ENCODE measurements at regions not wholly inside any gene's neighbourhood (a gene's known extent, or its start where the extent isn't known, plus 50 kb on each side); places are given as distances from the start of the nearest gene placed in this dataset.

DNA sequence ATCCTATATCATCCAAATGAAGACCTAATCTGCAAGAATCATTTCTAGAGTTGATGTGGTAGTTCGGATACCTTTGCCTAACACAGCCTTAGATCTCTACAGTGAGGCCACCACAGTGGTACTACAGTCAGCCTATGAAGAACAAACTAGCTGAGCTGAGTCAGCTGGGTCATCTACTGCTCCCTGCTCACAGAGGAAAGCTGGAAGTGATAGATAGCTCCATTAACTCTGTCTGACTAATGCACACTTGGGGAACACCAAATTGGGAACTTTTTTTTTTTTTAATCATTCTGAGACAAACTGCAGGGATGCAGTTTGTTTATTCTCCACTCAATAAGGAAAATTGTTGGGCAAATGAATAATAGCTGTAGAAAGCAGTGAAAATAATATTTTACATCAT lies 1160.6 kb downstream of the PCDH9 start:
- Histone ChIP-seq H4K8ac (ENCODE audit: low read depth in 2 of 2, low read length in 2 of 2) (no peak overlapping the region), H4K20me1 (ENCODE audit: insufficient read depth, low read length) (no peaks in the 10 kb centered on the region), H3K36me3 (ENCODE audit: control insufficient read depth, insufficient read depth, low read length) (no peaks in the 10 kb centered on the region), H3K4me3 (ENCODE audit: insufficient read depth, low read depth, low read length) (no peak overlapping the region), H2AFZ (replicated peaks; ENCODE audit: low read length, poor library complexity) (no peak overlapping the region), H3K27ac (ENCODE audit: insufficient read depth, low read length) (no peak overlapping the region), H3K79me1 (ENCODE audit: low read depth in 1 of 2, low read length in 2 of 2) (no peaks in the 10 kb centered on the region), H3K27me3 (ENCODE audit: control insufficient read depth, insufficient read depth, low read length) (no peaks in the 10 kb centered on the region), H4K5ac (ENCODE audit: low read depth, low read length) (no peak overlapping the region), H3K9me1 (ENCODE audit: insufficient read depth, low read length) (no peaks in the 10 kb centered on the region), H3K9me3 (ENCODE audit: control insufficient read depth, insufficient read depth, low read length) (no peaks in the 10 kb centered on the region), H2BK120ac (ENCODE audit: low read depth, low read length) (no peak overlapping the region), H2AK9ac (replicated peaks; ENCODE audit: low read depth, low read length, poor library complexity) (no peak overlapping the region), H3K4ac (ENCODE audit: low read depth, low read length) (no peak overlapping the region), H3K9ac (ENCODE audit: low read depth, low read length) (no peak overlapping the region), H4K91ac (ENCODE audit: insufficient read depth, low read depth, low read length) (no peak overlapping the region), H2BK20ac (ENCODE audit: low read depth, low read length) (no peak overlapping the region), H3K23ac (ENCODE audit: low read depth, low read length) (no peak overlapping the region), H2BK5ac (ENCODE audit: low read depth, low read length, poor library complexity, severe bottlenecking) (no peak overlapping the region), H2BK15ac (ENCODE audit: low read depth, low read length) (no peak overlapping the region), H3K56ac (ENCODE audit: extremely low read depth, insufficient read depth, low read length) (no peak overlapping the region), H3K4me2 (ENCODE audit: low read depth, low read length) (no peak overlapping the region), H3K14ac (replicated peaks; ENCODE audit: low read depth, low read length) (no peak overlapping the region), H3K18ac (ENCODE audit: low read depth, low read length) (no peak overlapping the region), H3K4me1 (ENCODE audit: control insufficient read depth, insufficient read depth, low read length) (no peaks in the 10 kb centered on the region), H2AK5ac (ENCODE audit: low read depth, low read length) (no peak overlapping the region)
- ChIA-PET POLR2A (ENCODE audit: unreplicated experiment) (no interaction called here), CTCF (no interaction called here)
- in situ Hi-C loops (cut with MboI; ENCODE audit: low sequenced_read_pairs), result no loop called here
- no CpG with 5 or more reads among the region's 1 CpG for WGBS, 2 experiments (ENCODE audit: extremely low coverage in 2 of 2, insufficient read length in 1 of 2)
- TF ChIP-seq USF2 (IDR thresholded peaks at IDR 0.05; ENCODE audit: low read depth, low read length) (no peak), SMC3 (IDR thresholded peaks at IDR 0.05; ENCODE audit: low read depth, low read length) (no peak), RCOR1 (IDR thresholded peaks at IDR 0.05; ENCODE audit: insufficient replicate concordance, low read length) (no peak), POLR2A (IDR thresholded peaks at IDR 0.05; ENCODE audit: low read depth, low read length) (no peak), CHD1 (IDR thresholded peaks at IDR 0.05; ENCODE audit: low read depth, low read length) (no peak), FOS (IDR thresholded peaks at IDR 0.05; ENCODE audit: low read depth, low read length) (no peak), MAZ (IDR thresholded peaks at IDR 0.05; ENCODE audit: borderline replicate concordance, low read depth, low read length) (no peak), MXI1 (IDR thresholded peaks at IDR 0.05; ENCODE audit: borderline replicate concordance, low read depth, low read length) (no peak), BHLHE40 (IDR thresholded peaks at IDR 0.05; ENCODE audit: low read depth, low read length) (no peak), RFX5 (IDR thresholded peaks at IDR 0.05; ENCODE audit: low read depth, low read length) (no peak), RAD21 (IDR thresholded peaks at IDR 0.05; ENCODE audit: low read length) (no peak), MAFK (IDR thresholded peaks at IDR 0.05; ENCODE audit: low read depth, low read length) (no peak), NFE2L2 (IDR thresholded peaks at IDR 0.05; ENCODE audit: low read depth, low read length) (no peak), CTCF (conservative IDR thresholded peaks at IDR 0.05; ENCODE audit: low read depth, low read length) (no peak)
- DNase-seq (peak; percentile 29), ATAC-seq (ENCODE audit: low read depth) (no peak)
- intact Hi-C loops (cut with micrococcal nuclease), result no loop called here
- BruUV-seq (replicated peaks), result no TSS peak
- dilution Hi-C loops (cut with HindIII; ENCODE audit: low sequenced_read_pairs, unreplicated experiment), result no loop called here
